ENCODE measurements at regions not wholly inside any gene's neighbourhood (a gene's known extent, or its start where the extent isn't known, plus 50 kb on each side); places are given as distances from the start of the nearest gene placed in this dataset.
"Not testable (repeated sequence)": the region's sequence is repeated elsewhere in the genome, so short reads cannot be mapped to it uniquely, and the experiment has no call there.

GRCh38 chr9:97145680-97146079 lies 106.7 kb upstream of the CTSV start:
- TF ChIP-seq CTCF (conservative IDR thresholded peaks at IDR 0.05 in 1 of 2, IDR thresholded peaks at IDR 0.05 in 1 of 2; ENCODE audit: extremely low read depth in 1 of 2, insufficient read depth in 1 of 2, low read depth in 1 of 2, low read length in 2 of 2); EZH2 (IDR thresholded peaks at IDR 0.05; ENCODE audit: borderline replicate concordance, low read length): not testable (repeated sequence)
